ENCODE measurements at regions not wholly inside any gene's neighbourhood (a gene's known extent, or its start where the extent isn't known, plus 50 kb on each side); places are given as distances from the start of the nearest gene placed in this dataset.

- no peak for TF ChIP-seq CTCF (IDR thresholded peaks at IDR 0.05 in 2 of 3, conservative IDR thresholded peaks at IDR 0.05 in 1 of 3; ENCODE audit: borderline replicate concordance in 1 of 3, insufficient read depth in 1 of 3, low read depth in 2 of 3, low read length in 2 of 3)
- TF ChIP-seq SIN3A (IDR thresholded peaks at IDR 0.05; ENCODE audit: low read depth), result no peak
- TF ChIP-seq CBX3 (IDR thresholded peaks at IDR 0.05; ENCODE audit: low read depth), result no peak
- TF ChIP-seq EZH2phosphoT487 (IDR thresholded peaks at IDR 0.05; ENCODE audit: borderline replicate concordance), result no peak
- no peak for TF ChIP-seq CEBPB (IDR thresholded peaks at IDR 0.05; ENCODE audit: low read depth)
- TF ChIP-seq POLR2A (IDR thresholded peaks at IDR 0.05; ENCODE audit: borderline replicate concordance, extremely low read depth, insufficient read depth, insufficient read length), result no peak
- no peak for TF ChIP-seq EZH2 (IDR thresholded peaks at IDR 0.05)
- no peak for TF ChIP-seq EGR1 (IDR thresholded peaks at IDR 0.05; ENCODE audit: low read depth)
- no peak for TF ChIP-seq POLR2AphosphoS5 (IDR thresholded peaks at IDR 0.05; ENCODE audit: low read depth, low read length)
- TF ChIP-seq MAX (IDR thresholded peaks at IDR 0.05), result no peak
Observed at GRCh38 chr18:2417861-2418610, 153.3 kb downstream of the METTL4 start.
